ENCODE measurements at regions not wholly inside any gene's neighbourhood (a gene's known extent, or its start where the extent isn't known, plus 50 kb on each side); places are given as distances from the start of the nearest gene placed in this dataset.

DNA sequence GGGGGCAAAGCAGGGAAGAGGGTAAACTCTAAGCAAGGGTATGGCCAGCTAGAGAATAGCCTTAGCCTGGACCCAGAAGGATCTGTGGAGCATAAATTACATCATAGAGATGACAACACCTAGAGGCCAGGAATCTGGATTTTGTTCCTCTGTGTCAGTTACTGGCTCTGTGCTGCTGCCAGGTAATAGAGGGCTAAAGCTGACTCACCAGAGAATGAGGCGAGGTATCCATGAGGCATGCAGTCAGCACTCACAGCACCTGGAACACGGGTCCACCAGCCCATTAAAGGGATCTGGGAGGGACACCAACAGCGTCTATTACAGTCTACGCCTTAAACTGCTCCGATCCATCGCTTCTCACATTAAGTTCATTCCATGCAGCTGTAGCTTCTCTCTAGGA is 74.9 kb upstream of the CMKLR1 start:
- H3K27me3 ChIP-seq = no peaks in the 10 kb centered on the region
- H3K9me3 ChIP-seq (ENCODE audit: low read depth) = no peaks in the 10 kb centered on the region
- H3K4me1 ChIP-seq (ENCODE audit: low read depth) = no peaks in the 10 kb centered on the region
- TF ChIP-seq, protein P1, sequence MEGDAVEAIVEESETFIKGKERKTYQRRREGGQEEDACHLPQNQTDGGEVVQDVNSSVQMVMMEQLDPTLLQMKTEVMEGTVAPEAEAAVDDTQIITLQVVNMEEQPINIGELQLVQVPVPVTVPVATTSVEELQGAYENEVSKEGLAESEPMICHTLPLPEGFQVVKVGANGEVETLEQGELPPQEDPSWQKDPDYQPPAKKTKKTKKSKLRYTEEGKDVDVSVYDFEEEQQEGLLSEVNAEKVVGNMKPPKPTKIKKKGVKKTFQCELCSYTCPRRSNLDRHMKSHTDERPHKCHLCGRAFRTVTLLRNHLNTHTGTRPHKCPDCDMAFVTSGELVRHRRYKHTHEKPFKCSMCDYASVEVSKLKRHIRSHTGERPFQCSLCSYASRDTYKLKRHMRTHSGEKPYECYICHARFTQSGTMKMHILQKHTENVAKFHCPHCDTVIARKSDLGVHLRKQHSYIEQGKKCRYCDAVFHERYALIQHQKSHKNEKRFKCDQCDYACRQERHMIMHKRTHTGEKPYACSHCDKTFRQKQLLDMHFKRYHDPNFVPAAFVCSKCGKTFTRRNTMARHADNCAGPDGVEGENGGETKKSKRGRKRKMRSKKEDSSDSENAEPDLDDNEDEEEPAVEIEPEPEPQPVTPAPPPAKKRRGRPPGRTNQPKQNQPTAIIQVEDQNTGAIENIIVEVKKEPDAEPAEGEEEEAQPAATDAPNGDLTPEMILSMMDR (IDR thresholded peaks at IDR 0.05; ENCODE audit: low read depth, low read length) = no peak
- DNase-seq (ENCODE audit: low read depth in 1 of 2, low spot score in 1 of 2) = no peak
- no peak overlapping the region for H3K4me3 ChIP-seq
- H3K36me3 ChIP-seq = no peaks in the 10 kb centered on the region
- H3K27ac ChIP-seq = no peak overlapping the region

DNA sequence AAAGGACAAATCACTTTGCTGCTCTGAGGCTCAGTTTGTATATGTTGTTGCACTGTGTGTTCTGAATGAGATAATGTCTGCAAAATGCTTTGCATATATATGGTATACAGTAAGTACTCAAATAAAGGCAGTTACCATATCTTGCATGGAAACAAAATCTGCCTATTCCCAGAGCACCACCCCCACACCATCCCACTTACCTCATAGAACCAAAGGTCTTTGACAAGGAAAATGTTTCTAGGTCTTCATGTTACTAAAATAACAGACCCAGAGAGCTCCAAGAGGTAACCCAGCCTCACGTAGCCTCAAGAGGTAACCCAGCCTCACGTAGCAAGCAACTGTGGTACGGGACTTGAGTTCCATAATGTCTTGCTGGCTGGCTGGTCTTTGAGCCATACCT is 71.6 kb upstream of the CMKLR1 start:
- TF ChIP-seq, protein P1 (IDR thresholded peaks at IDR 0.05; ENCODE audit: low read depth, low read length) = no peak
- H3K9me3 ChIP-seq (ENCODE audit: low read depth) = no peaks in the 10 kb centered on the region
- H3K4me1 ChIP-seq (ENCODE audit: low read depth) = no peaks in the 10 kb centered on the region
- H3K27me3 ChIP-seq = no peaks in the 10 kb centered on the region
- no peak for DNase-seq (ENCODE audit: low read depth in 1 of 2, low spot score in 1 of 2)
- H3K36me3 ChIP-seq = no peaks in the 10 kb centered on the region
- no peak overlapping the region for H3K27ac ChIP-seq
- no peak overlapping the region for H3K4me3 ChIP-seq

DNA sequence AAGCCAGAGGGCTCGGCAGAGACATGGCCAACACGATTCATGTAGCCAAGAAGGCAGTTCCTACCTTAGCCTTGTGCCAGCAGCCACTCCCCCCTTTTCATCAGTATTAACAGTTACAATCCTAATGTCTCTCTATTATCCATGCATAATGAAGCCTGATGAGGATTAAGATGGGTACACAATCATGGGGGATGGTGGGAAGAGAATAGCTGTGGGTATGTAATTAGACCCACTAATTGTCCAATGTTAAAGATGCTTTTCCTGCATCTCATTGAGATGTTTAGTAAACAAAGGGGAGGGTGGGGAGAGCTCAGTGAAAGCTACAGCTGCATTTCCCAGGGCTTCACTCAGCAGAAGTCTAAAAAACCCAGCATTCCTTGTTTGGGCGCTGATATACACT is 70.4 kb upstream of the CMKLR1 start:
- Histone ChIP-seq H3K27me3 (no peaks in the 10 kb centered on the region), H3K27ac (no peak overlapping the region), H3K9me3 (ENCODE audit: low read depth) (no peaks in the 10 kb centered on the region), H3K36me3 (no peaks in the 10 kb centered on the region), H3K4me1 (ENCODE audit: low read depth) (no peaks in the 10 kb centered on the region), H3K4me3 (no peak overlapping the region)
- DNase-seq (ENCODE audit: low read depth in 1 of 2, low spot score in 1 of 2) = no peak
- TF ChIP-seq, protein P1 (IDR thresholded peaks at IDR 0.05; ENCODE audit: low read depth, low read length) = no peak

DNA sequence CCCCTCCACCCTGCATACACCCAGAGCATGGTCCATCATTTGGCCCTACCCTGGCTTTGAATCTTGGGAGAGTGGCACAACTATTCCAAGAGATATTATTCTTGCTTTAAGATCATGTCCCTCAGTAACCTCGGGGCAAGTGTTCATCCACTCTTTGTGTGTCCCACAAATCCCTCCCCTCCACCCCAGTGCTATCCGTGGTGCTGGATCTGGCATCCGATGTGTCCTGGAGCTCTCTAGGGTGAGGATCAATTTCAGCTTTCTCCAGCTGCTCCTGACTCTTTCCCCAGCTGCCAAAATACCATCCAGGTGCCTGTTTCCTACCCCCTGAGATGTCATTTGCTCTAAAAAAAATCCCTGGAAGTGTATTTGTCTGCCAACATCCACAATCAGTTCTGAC is 64.8 kb upstream of the CMKLR1 start:
- H3K36me3 ChIP-seq = no peaks in the 10 kb centered on the region
- H3K4me3 ChIP-seq = no peak overlapping the region
- no peaks in the 10 kb centered on the region for H3K9me3 ChIP-seq (ENCODE audit: low read depth)
- H3K4me1 ChIP-seq (ENCODE audit: low read depth) = no peaks in the 10 kb centered on the region
- no peaks in the 10 kb centered on the region for H3K27me3 ChIP-seq
- H3K27ac ChIP-seq = no peak overlapping the region
- TF ChIP-seq, protein P1 (IDR thresholded peaks at IDR 0.05; ENCODE audit: low read depth, low read length) = no peak
- peak in 1 of 2 donors; percentile 39 for DNase-seq (ENCODE audit: low read depth in 1 of 2, low spot score in 1 of 2)

DNA sequence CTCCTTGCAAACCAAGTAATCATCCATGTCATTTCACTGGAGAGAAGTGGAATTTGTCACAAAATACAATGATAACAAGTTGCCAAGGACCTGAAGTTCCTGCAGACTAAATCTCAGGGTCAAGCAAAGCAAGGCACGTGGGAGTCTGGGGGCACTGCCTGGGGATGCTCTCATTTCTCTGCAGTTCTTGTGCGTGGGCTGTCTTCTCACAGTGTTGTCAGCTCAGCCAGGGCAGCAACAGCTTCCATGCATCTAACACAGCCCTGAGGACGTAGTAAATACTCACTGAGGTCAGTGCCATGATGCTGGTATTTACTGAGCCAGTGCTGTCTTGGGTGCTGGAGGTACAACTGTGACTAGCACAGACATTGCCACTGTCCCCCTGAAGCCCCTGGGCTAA is 62.9 kb upstream of the CMKLR1 start:
- TF ChIP-seq, protein P1 (IDR thresholded peaks at IDR 0.05; ENCODE audit: low read depth, low read length) = no peak
- no peak overlapping the region for H3K4me3 ChIP-seq
- no peaks in the 10 kb centered on the region for H3K27me3 ChIP-seq
- no peak for DNase-seq (ENCODE audit: low read depth in 1 of 2, low spot score in 1 of 2)
- H3K36me3 ChIP-seq = no peaks in the 10 kb centered on the region
- no peak overlapping the region for H3K27ac ChIP-seq
- no peaks in the 10 kb centered on the region for H3K4me1 ChIP-seq (ENCODE audit: low read depth)
- no peaks in the 10 kb centered on the region for H3K9me3 ChIP-seq (ENCODE audit: low read depth)

DNA sequence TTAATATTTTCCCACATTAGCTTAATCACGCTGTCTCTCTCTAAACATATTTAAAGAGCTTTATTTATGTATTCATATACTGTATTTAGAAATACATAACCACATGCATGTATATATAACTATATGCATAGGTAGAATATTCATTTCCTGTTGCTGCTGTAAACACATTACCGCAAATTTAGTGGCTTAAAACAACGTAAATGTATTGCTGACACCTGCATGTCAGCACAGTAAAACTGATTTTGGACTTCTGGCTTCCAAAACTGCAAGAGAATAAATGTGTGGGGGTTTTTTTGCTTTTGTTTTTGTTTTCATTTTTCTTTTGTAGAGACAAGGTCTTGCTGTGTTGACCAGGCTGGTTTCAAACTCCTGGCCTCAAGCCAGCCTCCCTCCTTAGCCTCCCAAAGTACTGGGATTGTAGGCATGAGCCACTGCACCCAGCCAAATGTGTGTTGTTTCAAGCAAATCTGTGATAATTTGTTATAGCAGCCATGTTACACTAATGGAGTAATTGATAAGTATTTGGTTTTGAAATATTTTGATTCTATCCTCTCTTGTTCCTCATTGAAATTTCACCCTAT is 61.9 kb upstream of the CMKLR1 start:
- TF ChIP-seq, protein P1 (IDR thresholded peaks at IDR 0.05; ENCODE audit: low read depth, low read length) = no peak

More for the DNA sequence above, 61.9 kb upstream of the CMKLR1 start:
- no peaks in the 10 kb centered on the region for H3K9me3 ChIP-seq (ENCODE audit: low read depth)
- H3K36me3 ChIP-seq = no peaks in the 10 kb centered on the region
- no peak overlapping the region for H3K27ac ChIP-seq
- H3K4me3 ChIP-seq = no peak overlapping the region
- no peak for DNase-seq (ENCODE audit: low read depth in 1 of 2, low spot score in 1 of 2)
- H3K27me3 ChIP-seq = no peaks in the 10 kb centered on the region
- H3K4me1 ChIP-seq (ENCODE audit: low read depth) = no peaks in the 10 kb centered on the region
